ENCODE measurements at regions not wholly inside any gene's neighbourhood (a gene's known extent, or its start where the extent isn't known, plus 50 kb on each side); places are given as distances from the start of the nearest gene placed in this dataset.
"Not testable (repeated sequence)": the region's sequence is repeated elsewhere in the genome, so short reads cannot be mapped to it uniquely, and the experiment has no call there.

- not testable (repeated sequence) for DNase-seq (ENCODE audit: low spot score); H3K4me3 ChIP-seq; H3K27ac ChIP-seq
Observed at GRCh38 chr15:101977281-101977680, 165.3 kb downstream of the OR4F15 start.

GRCh38 chr15:101980206-101980910 is 168.4 kb downstream of the OR4F15 start:
- not testable (repeated sequence) for H3K4me3 ChIP-seq; DNase-seq (ENCODE audit: low spot score)

More at GRCh38 chr15:101980206-101980910, 168.4 kb downstream of the OR4F15 start:
- H3K27ac ChIP-seq, result not testable (repeated sequence)

All from coronary artery (tissue), 2 donors.